HCT116 (cell line): ENCODE measurements at regions not wholly inside any gene's neighbourhood (a gene's known extent, or its start where the extent isn't known, plus 50 kb on each side); places are given as distances from the start of the nearest gene placed in this dataset.

Experiments used
- ATAC-seq: fragments of 200-7000 bp; cut with Tn5 transposase; 2 replicates; pipeline ENCODE4 v1.9.1; 2020; ENCODE audit warnings: mild to moderate bottlenecking, moderate library complexity
- BruUV-seq: library from RNA; stranded (reverse); fragments of 400-500 nt; replicated peaks from 2 replicates; lab custom pipeline; 2021; lab: Mats Ljungman, UMichigan
- CTCF ChIA-PET: fragments of 300-600 bp; sonication (Branson Sonifier 250); formaldehyde crosslinking; loops from one replicate; lab custom pipeline; 2021; ENCODE audit warnings: antibody characterized with exemption; lab: Charles Lee
- POLR2A ChIA-PET: fragments of 300-600, 350-600 bp; sonication (Branson Sonifier 250); formaldehyde crosslinking; loops from one replicate; lab custom pipeline; 2021; ENCODE audit warnings: antibody characterized with exemption; lab: Charles Lee
- RAD21 ChIA-PET, 2 experiments: fragments of 300-600 bp; sonication (Branson Sonifier 250); formaldehyde crosslinking; loops; one replicate each; lab custom pipeline; 2023; ENCODE audit warnings: low total read pairs in 2 of 2; ENCODE audit not compliant: uncharacterized antibody in 2 of 2, unreplicated experiment in 2 of 2, low non-redundant PET in 1 of 2; lab: Charles Lee
- DNase-seq: peaks from one replicate; pipeline ENCODE4 v3.0.0-alpha.2; 2010; ENCODE audit warnings: low read depth, low spot score
- H2AFZ ChIP-seq: fragments of 200-600 bp; shearing (Covaris generic), sonication (generic); 2 replicates; pipeline ENCODE4 v1.6.1; 2017; ENCODE audit warnings: low read depth, mixed run types, mixed read lengths, antibody characterized with exemption, low read length; ENCODE audit not compliant: poor library complexity, severe bottlenecking
- H3K27ac ChIP-seq: 2 replicates; pipeline ENCODE4 v1.5.1; 2012; ENCODE audit warnings: low read depth, low read length
- H3K27me3 ChIP-seq: fragments of 200-600 bp; sonication (generic); 2 replicates; pipeline ENCODE4 v1.6.1; 2016; ENCODE audit warnings: mixed run types, low read length, mixed read lengths; ENCODE audit not compliant: insufficient read depth
- H3K36me3 ChIP-seq, 2 experiments: fragments of 200-500 bp in 1 of 2; fragments of 200-600 bp in 1 of 2; sonication (Bioruptor generic) in 1 of 2; sonication (generic) in 1 of 2; 2 replicates each; pipeline versions ENCODE4 v1.5.1 to v1.6.1; 2014 to 2016; ENCODE audit warnings: low read length in 2 of 2, inconsistent platforms in 1 of 2, mixed read lengths in 1 of 2, mixed run types in 1 of 2; ENCODE audit not compliant: insufficient read depth in 2 of 2, control insufficient read depth in 1 of 2
- H3K4me1 ChIP-seq, 2 experiments: fragments of 200-600 bp in 1 of 2; sonication (generic) in 1 of 2; 2 replicates each; pipeline versions ENCODE4 v1.5.1 to v1.6.1; 2012 to 2017; ENCODE audit warnings: low read length in 2 of 2, inconsistent platforms in 1 of 2, mild to moderate bottlenecking in 1 of 2, mixed read lengths in 1 of 2, mixed run types in 1 of 2, moderate library complexity in 1 of 2; ENCODE audit not compliant: insufficient read depth in 2 of 2, control insufficient read depth in 1 of 2
- H3K4me2 ChIP-seq: fragments of 200-600 bp; sonication (generic); 2 replicates; pipeline ENCODE4 v1.6.1; 2017; ENCODE audit warnings: mixed run types, low read length, mixed read lengths
- H3K4me3 ChIP-seq, 2 experiments: fragments of 200-600 bp in 1 of 2; sonication (generic) in 1 of 2; replicated peaks in 1 of 2; 2 replicates each; pipeline ENCODE4 v1.5.1; 2011 to 2016; ENCODE audit warnings: low read length in 2 of 2, control low read depth in 1 of 2, low read depth in 1 of 2, mild to moderate bottlenecking in 1 of 2, mixed read lengths in 1 of 2, mixed run types in 1 of 2
- H3K79me2 ChIP-seq: fragments of 200-600 bp; sonication (generic); 2 replicates; pipeline ENCODE4 v1.6.1; 2017; ENCODE audit warnings: mild to moderate bottlenecking, mixed run types, low read length, moderate library complexity, mixed read lengths; ENCODE audit not compliant: insufficient read depth
- H3K9ac ChIP-seq: fragments of 200-600 bp; sonication (generic); 2 replicates; pipeline ENCODE4 v1.6.1; 2016; ENCODE audit warnings: low read length, mixed read lengths
- H3K9me2 ChIP-seq: fragments of 200-600 bp; sonication (generic), shearing (Covaris generic); 2 replicates; pipeline ENCODE4 v1.6.1; 2017; ENCODE audit warnings: mixed run types, mild to moderate bottlenecking, moderate library complexity; ENCODE audit not compliant: insufficient read depth
- H3K9me3 ChIP-seq, 2 experiments: fragments of 200-500 bp in 1 of 2; fragments of 200-600 bp in 1 of 2; sonication (Bioruptor generic) in 1 of 2; sonication (generic) in 1 of 2; 2 replicates each; pipeline ENCODE4 v1.6.1; 2014 to 2017; ENCODE audit warnings: low read length in 2 of 2, mixed read lengths in 2 of 2, inconsistent platforms in 1 of 2, low read depth in 1 of 2, mild to moderate bottlenecking in 1 of 2, mixed run types in 1 of 2, moderate library complexity in 1 of 2; ENCODE audit not compliant: control insufficient read depth in 1 of 2, insufficient read depth in 1 of 2
- H4K20me1 ChIP-seq: fragments of 200-600 bp; sonication (generic), shearing (Covaris generic); 2 replicates; pipeline ENCODE4 v1.6.1; 2017; ENCODE audit warnings: mixed run types, mild to moderate bottlenecking, moderate library complexity; ENCODE audit not compliant: insufficient read depth
- ATF3 ChIP-seq: IDR thresholded peaks from 2 replicates; pipeline ENCODE4 v1.6.1; 2012
- CEBPB ChIP-seq: IDR thresholded peaks from 2 replicates; pipeline ENCODE4 v1.6.1; 2012; ENCODE audit warnings: low read depth
- CTCF ChIP-seq, 3 experiments: fragments of 200-600 bp in 1 of 3; sonication (generic) in 1 of 3; IDR thresholded peaks in 2 of 3; conservative IDR thresholded peaks in 1 of 3; 2 replicates each; pipeline ENCODE4 v1.5.1; 2012 to 2017; ENCODE audit warnings: low read depth in 2 of 3, low read length in 2 of 3, antibody characterized with exemption in 1 of 3, borderline replicate concordance in 1 of 3, control low read depth in 1 of 3, mild to moderate bottlenecking in 1 of 3, mixed read lengths in 1 of 3, mixed run types in 1 of 3, moderate library complexity in 1 of 3; ENCODE audit not compliant: insufficient read depth in 1 of 3
- EGR1 ChIP-seq: IDR thresholded peaks from 2 replicates; pipeline ENCODE4 v1.6.1; 2012; ENCODE audit warnings: low read depth
- EZH2 ChIP-seq: fragments of 200-600 bp; sonication (generic); IDR thresholded peaks from 2 replicates; pipeline ENCODE4 v1.6.1; 2017; ENCODE audit warnings: antibody characterized with exemption, mixed run types
- EZH2phosphoT487 ChIP-seq: fragments of 200-600 bp; IDR thresholded peaks from 2 replicates; pipeline ENCODE4 v1.6.1; 2018; ENCODE audit warnings: antibody characterized with exemption, borderline replicate concordance
- FOSL1 ChIP-seq: IDR thresholded peaks from 2 replicates; pipeline ENCODE4 v1.6.1; 2012; ENCODE audit warnings: low read depth
- JUND ChIP-seq: IDR thresholded peaks from 2 replicates; pipeline ENCODE4 v1.6.1; 2012
- MAX ChIP-seq: IDR thresholded peaks from 2 replicates; pipeline ENCODE4 v1.6.1; 2012
- POLR2A ChIP-seq: IDR thresholded peaks from 2 replicates; pipeline ENCODE4 v1.7.0; 2011; ENCODE audit warnings: borderline replicate concordance; ENCODE audit not compliant: insufficient read depth, insufficient read length; ENCODE audit errors: extremely low read depth
- POLR2AphosphoS5 ChIP-seq: IDR thresholded peaks from 2 replicates; pipeline ENCODE4 v1.6.1; 2011; ENCODE audit warnings: mild to moderate bottlenecking, low read depth, low read length, moderate library complexity
- RAD21 ChIP-seq: IDR thresholded peaks from 2 replicates; pipeline ENCODE4 v1.6.1; 2012; ENCODE audit warnings: low read depth, mild to moderate bottlenecking
- REST ChIP-seq: IDR thresholded peaks from 2 replicates; pipeline ENCODE4 v1.6.1; 2012; ENCODE audit warnings: low read depth
- SIN3A ChIP-seq: IDR thresholded peaks from 2 replicates; pipeline ENCODE4 v1.6.1; 2012; ENCODE audit warnings: low read depth
- TCF7L2 ChIP-seq: IDR thresholded peaks from 2 replicates; pipeline ENCODE4 v1.7.0; 2011; ENCODE audit warnings: borderline replicate concordance, inconsistent platforms; ENCODE audit not compliant: insufficient read depth, insufficient read length; ENCODE audit errors: extremely low read depth
- YY1 ChIP-seq: IDR thresholded peaks from 2 replicates; pipeline ENCODE4 v1.6.1; 2011; ENCODE audit warnings: low read length, low read depth, moderate library complexity, mild to moderate bottlenecking; ENCODE audit not compliant: insufficient replicate concordance; ENCODE audit errors: extremely low read depth
- ZBTB33 ChIP-seq: IDR thresholded peaks from 2 replicates; pipeline ENCODE4 v1.6.1; 2011; ENCODE audit warnings: mild to moderate bottlenecking, low read length, moderate library complexity; ENCODE audit not compliant: insufficient replicate concordance; ENCODE audit errors: extremely low read depth
- ZFX ChIP-seq: fragments of 450-650 bp; IDR thresholded peaks from 2 replicates; pipeline ENCODE4 v1.6.1; 2017
- intact Hi-C: fragments of 100-400 bp; cut with micrococcal nuclease; formaldehyde crosslinking; loops from 2 replicates; pipeline ENCODE4 v1.10.0; 2022

- intact Hi-C loops: no loop called here
These were observed 78.2 kb upstream of the RASGRP1 start for GRCh38 chr15:38642689-38643270.

More at GRCh38 chr15:38642689-38643270, 78.2 kb upstream of the RASGRP1 start:
- ChIA-PET POLR2A (interaction anchor here (0.6 kb wide), 1 partner anchor 592 kb away, joined by 3 read pairs; no protein-coding TSS in a partner anchor), CTCF (no interaction called here), RAD21 (no interaction called here)
- Histone ChIP-seq H3K27ac (no peak overlapping the region), H3K9ac (no peak overlapping the region), H3K27me3 (no peaks in the 10 kb centered on the region), H4K20me1 (no peaks in the 10 kb centered on the region), H2AFZ (no peak overlapping the region), H3K9me3 (peaks cover 0 to 3% of the 10 kb centered on the region in 2 experiments; a peak in 1 of 4 replicates), H3K79me2 (no peaks in the 10 kb centered on the region), H3K9me2 (no peaks in the 10 kb centered on the region), H3K4me2 (no peak overlapping the region), H3K4me1 (no peaks in the 10 kb centered on the region), H3K36me3 (no peaks in the 10 kb centered on the region), H3K4me3 (no peak overlapping the region)
- no TSS peak for BruUV-seq
- no peak for DNase-seq
- ATAC-seq: no peak
- TF ChIP-seq JUND (no peak), EZH2 (no peak), FOSL1 (no peak), ZFX (no peak), RAD21 (no peak), POLR2AphosphoS5 (no peak), MAX (no peak), EZH2phosphoT487 (no peak), CEBPB (no peak), ATF3 (no peak), ZBTB33 (no peak), POLR2A (no peak), TCF7L2 (no peak), CTCF (IDR thresholded peaks at IDR 0.05 in 2 of 3, conservative IDR thresholded peaks at IDR 0.05 in 1 of 3; ENCODE audit: borderline replicate concordance in 1 of 3, insufficient read depth in 1 of 3, low read depth in 2 of 3, low read length in 2 of 3) (no peak), EGR1 (no peak), YY1 (no peak), SIN3A (no peak), REST (no peak)
